Fibroblast of lung (primary cell): ENCODE measurements at regions not wholly inside any gene's neighbourhood (a gene's known extent, or its start where the extent isn't known, plus 50 kb on each side); places are given as distances from the start of the nearest gene placed in this dataset.

Experiments used
- DNase-seq, 2 donors: peaks; one replicate each; pipeline versions ENCODE4 v3.0.0 to v3.0.0-alpha.2; 2010; ENCODE audit warnings: low read depth in 2 of 2
- H2AFZ ChIP-seq: 2 replicates; pipeline ENCODE4 v1.5.1; 2012; ENCODE audit warnings: low read length, control low read depth, inconsistent platforms
- H3K27ac ChIP-seq: 2 replicates; pipeline ENCODE4 v1.5.1; 2011; ENCODE audit warnings: low read length, control low read depth; ENCODE audit not compliant: insufficient read depth
- H3K27me3 ChIP-seq: 2 replicates; pipeline ENCODE4 v1.5.1; 2011; ENCODE audit warnings: mild to moderate bottlenecking, low read length; ENCODE audit not compliant: control insufficient read depth, insufficient read depth
- H3K36me3 ChIP-seq: 2 replicates; pipeline ENCODE4 v1.5.1; 2011; ENCODE audit warnings: low read length; ENCODE audit not compliant: control insufficient read depth, insufficient read depth
- H3K4me1 ChIP-seq: 2 replicates; pipeline ENCODE4 v1.5.1; 2011; ENCODE audit warnings: low read length; ENCODE audit not compliant: control insufficient read depth, insufficient read depth; ENCODE audit errors: extremely low read depth
- H3K4me2 ChIP-seq: 2 replicates; pipeline ENCODE4 v1.5.1; 2011; ENCODE audit warnings: low read length, control low read depth; ENCODE audit not compliant: insufficient read depth; ENCODE audit errors: extremely low read depth
- H3K4me3 ChIP-seq, 4 experiments: fragments of 200-600 bp in 1 of 4; sonication (generic) in 1 of 4; replicated peaks in 1 of 4; 2 replicates each; pipeline ENCODE4 v1.5.1; 2011 to 2016; ENCODE audit warnings: low read length in 4 of 4, low read depth in 3 of 4, mild to moderate bottlenecking in 3 of 4, control low read depth in 2 of 4, inconsistent platforms in 1 of 4, mixed read lengths in 1 of 4; ENCODE audit not compliant: insufficient read depth in 1 of 4; ENCODE audit errors: control extremely low read depth in 1 of 4
- H3K79me2 ChIP-seq: 2 replicates; pipeline ENCODE4 v1.5.1; 2012; ENCODE audit warnings: mild to moderate bottlenecking, low read length, inconsistent platforms; ENCODE audit not compliant: control insufficient read depth, insufficient read depth
- H3K9ac ChIP-seq: 2 replicates; pipeline ENCODE4 v1.5.1; 2011; ENCODE audit warnings: mild to moderate bottlenecking, low read length, control low read depth; ENCODE audit not compliant: insufficient read depth
- H3K9me3 ChIP-seq: 2 replicates; pipeline ENCODE4 v1.5.1; 2012; ENCODE audit warnings: low read depth, low read length; ENCODE audit not compliant: control insufficient read depth, insufficient read depth
- H4K20me1 ChIP-seq: 2 replicates; pipeline ENCODE4 v1.5.1; 2011; ENCODE audit warnings: low read length; ENCODE audit not compliant: control insufficient read depth, insufficient read depth; ENCODE audit errors: extremely low read depth
- CTCF ChIP-seq, 2 donors: IDR thresholded peaks in 1 of 2; conservative IDR thresholded peaks in 1 of 2; 1 replicate in 1 of 2; 2 replicates in 1 of 2; pipeline ENCODE4 v1.5.1; 2011 to 2012; ENCODE audit warnings: low read length in 2 of 2, control low read depth in 1 of 2, inconsistent platforms in 1 of 2, low read depth in 1 of 2, mild to moderate bottlenecking in 1 of 2
- EZH2 ChIP-seq: IDR thresholded peaks from 2 replicates; pipeline ENCODE4 v1.5.1; 2012; ENCODE audit warnings: low read length, control low read depth, mild to moderate bottlenecking; ENCODE audit errors: missing control alignments

DNA sequence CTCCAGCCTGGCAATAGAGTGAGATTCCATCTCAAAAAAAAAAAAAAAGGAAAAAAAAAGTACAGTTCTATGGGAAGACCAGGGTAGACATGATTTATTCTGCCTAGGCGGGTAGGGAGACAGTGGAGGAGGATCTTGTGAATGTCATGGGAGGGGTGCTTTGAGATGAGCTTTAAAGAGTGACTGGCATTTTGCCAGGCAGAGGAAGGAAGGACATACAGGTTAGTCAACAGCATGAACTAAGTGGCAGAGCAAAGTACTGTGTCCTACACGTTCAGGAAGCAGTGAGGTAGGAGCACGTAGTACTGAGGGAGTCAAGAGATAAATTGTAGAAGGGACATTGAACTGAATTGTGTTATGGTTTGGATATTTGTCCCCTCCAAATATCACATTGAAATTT, 451.5 kb downstream of the TOX3 start:
- no peak overlapping the region for H3K4me3 ChIP-seq
- no peak overlapping the region for H3K9ac ChIP-seq
- H3K4me1 ChIP-seq: no peaks in the 10 kb centered on the region
- no peak overlapping the region for H2AFZ ChIP-seq
- H3K27me3 ChIP-seq: no peaks in the 10 kb centered on the region
- H3K79me2 ChIP-seq: no peaks in the 10 kb centered on the region
- no peaks in the 10 kb centered on the region for H3K9me3 ChIP-seq
- H3K36me3 ChIP-seq: no peaks in the 10 kb centered on the region
- no peaks in the 10 kb centered on the region for H4K20me1 ChIP-seq
- H3K27ac ChIP-seq: no peak overlapping the region
- no peak overlapping the region for H3K4me2 ChIP-seq
- TF ChIP-seq CTCF (conservative IDR thresholded peaks at IDR 0.05 in 1 of 2, IDR thresholded peaks at IDR 0.05 in 1 of 2; ENCODE audit: low read depth in 1 of 2, low read length in 2 of 2): no peak
- no peak for TF ChIP-seq EZH2
- DNase-seq: no peak

DNA sequence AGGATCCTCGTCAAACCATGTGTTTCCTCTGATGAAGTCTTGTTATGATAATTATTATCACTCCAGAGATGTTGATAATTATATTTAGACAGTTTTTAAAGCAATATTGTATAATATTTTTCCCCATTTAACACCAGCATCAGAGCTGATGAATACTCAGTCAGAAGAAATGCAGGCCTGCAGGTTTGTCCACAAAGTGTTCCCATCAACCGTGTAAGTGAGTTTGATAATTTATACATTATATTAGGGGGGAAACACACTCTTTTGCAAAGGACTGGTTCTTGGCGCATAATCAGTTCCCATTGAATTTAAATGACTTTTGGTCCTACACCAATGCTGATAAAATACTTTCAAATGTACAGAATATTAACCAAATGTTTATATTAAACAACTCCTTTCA, 454.8 kb downstream of the TOX3 start:
- H3K4me1 ChIP-seq: no peaks in the 10 kb centered on the region
- H3K4me3 ChIP-seq: no peak overlapping the region
- H2AFZ ChIP-seq: no peak overlapping the region
- H3K27ac ChIP-seq: no peak overlapping the region
- no peaks in the 10 kb centered on the region for H4K20me1 ChIP-seq
- H3K9me3 ChIP-seq: no peaks in the 10 kb centered on the region
- H3K4me2 ChIP-seq: no peak overlapping the region
- H3K27me3 ChIP-seq: no peaks in the 10 kb centered on the region
- H3K79me2 ChIP-seq: no peaks in the 10 kb centered on the region
- TF ChIP-seq CTCF (conservative IDR thresholded peaks at IDR 0.05 in 1 of 2, IDR thresholded peaks at IDR 0.05 in 1 of 2; ENCODE audit: low read depth in 1 of 2, low read length in 2 of 2): no peak
- no peak for TF ChIP-seq EZH2
- no peaks in the 10 kb centered on the region for H3K36me3 ChIP-seq
- no peak overlapping the region for H3K9ac ChIP-seq
- DNase-seq: no peak

- Histone ChIP-seq H3K36me3 (no peaks in the 10 kb centered on the region), H3K79me2 (no peaks in the 10 kb centered on the region), H3K4me1 (no peaks in the 10 kb centered on the region), H3K9ac (no peak overlapping the region), H2AFZ (no peak overlapping the region), H3K9me3 (no peaks in the 10 kb centered on the region), H3K4me2 (no peak overlapping the region), H3K27ac (no peak overlapping the region), H3K4me3 (no peak overlapping the region), H3K27me3 (no peaks in the 10 kb centered on the region), H4K20me1 (no peaks in the 10 kb centered on the region)
- DNase-seq: peak in 1 of 2 donors; percentile 60
- TF ChIP-seq CTCF (conservative IDR thresholded peaks at IDR 0.05 in 1 of 2, IDR thresholded peaks at IDR 0.05 in 1 of 2; ENCODE audit: low read depth in 1 of 2, low read length in 2 of 2) (no peak), EZH2 (no peak)
Measured at GRCh38 chr16:52090080-52090479, 456.9 kb downstream of the TOX3 start.
